ENCODE measurements at regions not wholly inside any gene's neighbourhood (a gene's known extent, or its start where the extent isn't known, plus 50 kb on each side); places are given as distances from the start of the nearest gene placed in this dataset.
"Not testable (repeated sequence)": the region's sequence is repeated elsewhere in the genome, so short reads cannot be mapped to it uniquely, and the experiment has no call there.

DNA sequence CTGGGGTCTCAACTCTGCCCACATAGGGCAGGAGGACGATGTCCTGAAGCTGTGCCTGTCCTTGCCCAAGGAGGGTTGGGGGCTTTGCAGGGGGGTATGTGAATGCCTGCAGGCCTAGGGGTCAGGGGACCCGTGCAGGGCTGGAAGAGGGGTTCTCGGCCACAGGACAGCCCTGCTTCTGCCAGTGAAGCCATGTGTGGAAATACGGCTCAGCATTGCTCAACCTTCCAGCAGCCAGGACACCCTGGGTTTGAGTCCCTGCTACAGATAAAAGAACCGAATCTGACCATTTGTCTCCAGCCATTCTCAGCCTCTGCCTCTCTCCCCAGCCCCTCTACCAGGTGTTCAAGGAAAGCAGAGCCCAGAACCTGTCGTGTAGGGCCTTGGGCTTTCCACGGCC, 61.9 kb upstream of the SULF2 start:
- H3K9me3 Mint-ChIP-seq, H3K27ac Mint-ChIP-seq, H3K4me3 Mint-ChIP-seq, ATAC-seq, H3K27me3 Mint-ChIP-seq, DNase-seq: not testable (repeated sequence)
- H3K4me1 Mint-ChIP-seq, result peaks cover 13% of the 10 kb centered on the region

DNA sequence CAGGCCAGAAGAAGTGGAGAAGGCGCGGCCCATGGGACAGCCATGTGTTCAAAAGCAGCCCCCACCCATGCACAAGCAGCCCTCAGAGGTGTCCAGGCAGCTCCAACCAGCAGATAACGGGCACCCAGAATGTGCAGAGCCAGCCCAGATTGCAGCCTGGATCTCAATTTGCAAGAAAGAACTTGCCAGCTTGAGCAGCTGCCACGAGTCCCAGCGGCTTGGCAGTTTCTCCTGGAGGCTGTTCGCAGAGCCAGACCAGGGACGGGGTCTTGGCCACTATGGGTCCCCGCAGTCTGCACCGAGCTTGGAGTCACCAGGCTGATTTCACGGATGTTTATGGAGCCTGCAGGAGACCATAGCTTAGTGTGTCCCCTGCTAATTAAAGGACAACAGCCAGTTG, 61.4 kb upstream of the SULF2 start:
- DNase-seq, H3K27me3 Mint-ChIP-seq, ATAC-seq, H3K9me3 Mint-ChIP-seq, H3K4me3 Mint-ChIP-seq, H3K27ac Mint-ChIP-seq: not testable (repeated sequence)
- H3K4me1 Mint-ChIP-seq, result peaks cover 13% of the 10 kb centered on the region

DNA sequence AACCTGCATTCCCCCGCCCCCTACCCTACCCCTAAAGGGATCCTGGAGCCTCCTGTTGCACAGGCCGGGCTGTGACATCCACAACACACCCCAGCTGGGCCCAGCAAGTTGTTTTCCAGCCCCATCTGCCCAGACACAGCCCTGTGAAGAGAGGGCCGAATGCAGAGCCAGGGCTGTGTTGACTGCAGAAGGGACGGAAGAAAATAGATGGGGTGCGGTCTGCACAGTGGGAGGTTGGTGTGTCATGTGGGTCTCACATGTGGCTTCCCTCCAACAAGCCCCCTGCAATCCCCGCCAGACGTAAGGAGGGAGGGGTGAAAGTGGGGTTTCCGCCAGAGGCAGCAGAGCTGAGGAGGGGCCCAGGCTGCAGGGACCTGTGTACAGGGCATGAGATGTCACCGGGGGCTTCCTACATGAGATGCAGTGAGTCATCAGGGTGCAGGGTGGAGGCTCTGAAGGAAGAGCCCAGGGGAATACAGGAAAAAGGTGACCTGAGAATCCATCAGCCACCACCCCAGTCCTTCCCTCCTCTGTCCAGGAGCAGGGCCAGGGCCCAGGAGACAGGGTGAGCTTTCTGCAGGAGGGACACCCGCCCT, 60.2 kb upstream of the SULF2 start:
- not testable (repeated sequence) for H3K27me3 Mint-ChIP-seq, H3K4me3 Mint-ChIP-seq, H3K9me3 Mint-ChIP-seq, DNase-seq
- ATAC-seq, result peak; percentile 31
- Mint-ChIP-seq H3K27ac (peak overlapping the region in 1 of 2 donors; percentile 28), H3K4me1 (peaks cover 13% of the 10 kb centered on the region)

DNA sequence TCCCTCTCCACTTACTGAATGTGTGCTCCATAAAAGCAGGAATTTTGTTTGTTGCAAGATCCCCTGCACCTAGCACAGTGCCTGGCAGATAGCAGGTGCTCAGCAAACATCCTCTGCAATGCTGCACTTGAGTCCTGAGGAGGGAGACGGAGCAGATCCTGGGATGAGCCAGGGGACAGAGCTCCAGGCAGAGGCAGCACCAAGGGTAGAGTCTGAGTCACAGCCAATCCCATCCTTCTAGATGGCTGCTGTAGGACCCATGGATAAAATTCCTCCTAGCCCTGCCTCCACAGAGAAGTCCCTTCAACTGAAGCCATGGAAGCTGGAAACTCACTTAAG, 59.3 kb upstream of the SULF2 start:
- H3K4me3 Mint-ChIP-seq, DNase-seq, H3K9me3 Mint-ChIP-seq, H3K27me3 Mint-ChIP-seq, ATAC-seq, H3K27ac Mint-ChIP-seq: not testable (repeated sequence)
- H3K4me1 Mint-ChIP-seq, result peaks cover 13% of the 10 kb centered on the region

DNA sequence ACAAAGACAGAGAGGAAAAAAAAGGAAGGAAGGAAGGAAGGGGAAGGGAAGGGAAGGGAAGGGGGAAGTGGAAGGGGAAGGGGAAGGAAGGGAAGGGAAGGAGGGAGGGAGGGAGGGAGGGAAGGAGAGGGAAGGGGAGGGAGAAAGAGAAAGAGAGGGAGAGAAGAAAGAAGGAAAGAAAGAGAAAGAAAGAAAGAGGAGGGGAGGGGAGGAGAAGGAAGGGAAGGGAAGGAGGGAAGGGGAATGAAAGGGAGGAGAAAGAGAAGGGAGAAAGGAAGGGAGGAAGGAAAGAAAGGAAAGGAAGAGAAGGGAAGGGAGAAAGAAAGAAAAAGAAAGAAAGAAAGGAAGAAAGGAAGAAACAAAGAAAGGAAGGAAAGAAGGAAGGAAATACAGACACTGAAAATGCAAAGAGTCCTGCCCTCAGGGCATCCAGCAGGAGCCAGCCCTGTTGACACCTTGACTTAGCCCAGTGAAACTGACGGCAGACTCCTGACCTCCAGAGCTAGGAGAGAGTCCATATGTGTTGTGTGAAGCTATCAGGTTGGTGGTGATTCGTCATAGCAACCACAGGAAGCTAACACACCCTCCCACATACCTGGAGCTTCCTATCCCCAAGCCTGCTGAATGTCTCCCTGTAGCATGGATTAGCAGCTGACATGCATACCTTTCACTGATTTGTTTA, 58.7 kb upstream of the SULF2 start:
- Mint-ChIP-seq H3K27ac (no peak overlapping the region), H3K9me3 (no peaks in the 10 kb centered on the region), H3K4me1 (peaks cover 13% of the 10 kb centered on the region), H3K4me3 (no peak overlapping the region), H3K27me3 (no peaks in the 10 kb centered on the region)
- ATAC-seq, result no peak
- DNase-seq, result no peak

DNA sequence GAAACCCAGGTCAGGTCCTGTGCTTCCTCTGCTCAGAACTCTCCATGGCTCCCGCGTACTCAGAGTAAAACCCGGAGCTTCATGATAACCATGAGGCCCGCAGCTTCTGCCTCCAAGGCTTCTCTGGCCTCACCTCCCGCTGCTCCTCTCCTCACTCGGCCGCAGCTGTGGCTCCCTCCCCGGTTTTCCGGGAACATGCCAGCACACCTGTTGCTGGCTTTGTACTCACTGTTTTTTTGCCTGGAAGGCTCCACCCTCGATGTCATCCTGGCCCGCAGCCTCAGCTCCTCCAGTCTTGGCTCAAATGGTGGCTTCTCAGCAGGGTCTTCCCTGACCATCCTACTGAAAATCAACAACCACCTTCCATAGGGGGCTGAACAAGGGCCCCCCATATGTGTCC, 57.7 kb upstream of the SULF2 start:
- H3K9me3 Mint-ChIP-seq, ATAC-seq, DNase-seq, H3K27me3 Mint-ChIP-seq, H3K27ac Mint-ChIP-seq, H3K4me3 Mint-ChIP-seq: not testable (repeated sequence)
- peaks cover 13% of the 10 kb centered on the region for H3K4me1 Mint-ChIP-seq

DNA sequence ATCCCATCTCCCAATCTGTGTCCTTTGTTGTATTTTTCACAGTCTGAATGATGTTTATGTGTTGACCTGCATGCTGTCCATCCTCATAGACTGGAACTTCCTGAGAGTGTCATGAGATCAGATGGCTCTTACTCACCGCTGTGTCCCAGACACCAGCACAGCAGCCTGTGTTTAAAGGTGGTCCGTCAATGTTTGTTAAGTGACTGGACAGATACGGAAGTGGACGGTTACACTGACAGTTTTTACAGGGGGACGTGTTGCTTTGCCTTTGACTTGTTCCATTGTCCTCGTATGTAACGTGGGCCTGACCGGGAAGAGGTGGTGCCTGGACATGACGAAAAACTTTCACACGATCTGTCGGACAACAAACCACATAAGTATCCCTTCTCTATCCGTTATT, 56.7 kb upstream of the SULF2 start:
- H3K27me3 Mint-ChIP-seq, H3K27ac Mint-ChIP-seq, DNase-seq, ATAC-seq, H3K4me3 Mint-ChIP-seq, H3K9me3 Mint-ChIP-seq: not testable (repeated sequence)
- peaks cover 13% of the 10 kb centered on the region for H3K4me1 Mint-ChIP-seq

DNA sequence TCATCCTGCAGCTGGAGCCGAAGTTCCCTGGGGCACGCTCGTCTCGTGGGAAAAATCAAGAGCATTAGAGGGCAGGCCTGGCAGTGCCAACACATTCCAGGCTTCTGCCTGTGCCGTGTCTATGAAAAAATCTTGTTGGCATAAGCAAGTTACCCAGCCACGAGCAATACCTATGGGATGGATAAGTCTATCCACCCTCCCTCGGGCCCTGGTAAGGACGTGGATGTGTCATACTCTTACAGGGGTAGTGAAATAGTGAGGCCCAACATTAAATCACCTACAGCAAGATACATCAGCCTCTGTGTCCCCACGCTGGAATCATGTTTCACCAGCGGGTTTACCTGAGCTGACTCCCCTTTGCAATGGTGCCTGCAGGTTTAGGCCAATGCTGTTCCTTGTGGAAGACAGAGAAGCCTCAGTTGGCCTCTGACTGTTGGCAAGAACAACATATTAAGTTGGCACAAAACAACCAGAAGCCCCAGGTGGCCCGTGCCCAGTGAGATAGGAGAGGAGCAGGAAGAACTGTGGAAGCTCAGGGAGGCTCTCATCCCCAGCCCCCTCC, 51.1 kb upstream of the SULF2 start:
- H3K9me3 Mint-ChIP-seq, H3K4me3 Mint-ChIP-seq, DNase-seq, ATAC-seq, H3K4me1 Mint-ChIP-seq, H3K27me3 Mint-ChIP-seq: not testable (repeated sequence)
- H3K27ac Mint-ChIP-seq, result peak overlapping the region in 1 of 2 donors; percentile 27
